ENCODE measurements at regions not wholly inside any gene's neighbourhood (a gene's known extent, or its start where the extent isn't known, plus 50 kb on each side); places are given as distances from the start of the nearest gene placed in this dataset.

DNA sequence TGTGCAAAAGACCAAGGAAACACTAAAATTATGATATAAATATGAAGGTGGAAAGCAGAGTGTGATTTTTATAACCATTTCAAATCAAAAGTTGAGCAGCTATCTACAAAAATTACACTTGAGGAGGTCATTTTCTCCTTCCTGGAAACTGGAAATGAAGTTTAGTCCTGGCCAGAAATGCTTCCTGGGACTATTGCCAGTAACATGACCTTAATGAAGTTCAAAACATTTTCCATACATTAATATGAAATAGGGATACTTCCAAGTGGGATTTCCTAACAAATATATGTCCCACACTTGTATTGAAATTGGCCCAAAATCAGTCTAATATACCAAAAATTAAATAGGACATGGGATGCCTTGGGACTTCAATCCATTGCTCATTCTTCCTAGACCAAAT is 1556.8 kb upstream of the MIR17HG start:
- H3K27me3 ChIP-seq: no peaks in the 10 kb centered on the region
- no peak overlapping the region for H3K4me3 ChIP-seq
- H3K36me3 ChIP-seq: no peaks in the 10 kb centered on the region
- intact Hi-C loops (cut with DNase I): no loop called here
- H3K4me1 ChIP-seq: no peaks in the 10 kb centered on the region
- no peaks in the 10 kb centered on the region for H3K9me3 ChIP-seq
- TF ChIP-seq, protein P1, sequence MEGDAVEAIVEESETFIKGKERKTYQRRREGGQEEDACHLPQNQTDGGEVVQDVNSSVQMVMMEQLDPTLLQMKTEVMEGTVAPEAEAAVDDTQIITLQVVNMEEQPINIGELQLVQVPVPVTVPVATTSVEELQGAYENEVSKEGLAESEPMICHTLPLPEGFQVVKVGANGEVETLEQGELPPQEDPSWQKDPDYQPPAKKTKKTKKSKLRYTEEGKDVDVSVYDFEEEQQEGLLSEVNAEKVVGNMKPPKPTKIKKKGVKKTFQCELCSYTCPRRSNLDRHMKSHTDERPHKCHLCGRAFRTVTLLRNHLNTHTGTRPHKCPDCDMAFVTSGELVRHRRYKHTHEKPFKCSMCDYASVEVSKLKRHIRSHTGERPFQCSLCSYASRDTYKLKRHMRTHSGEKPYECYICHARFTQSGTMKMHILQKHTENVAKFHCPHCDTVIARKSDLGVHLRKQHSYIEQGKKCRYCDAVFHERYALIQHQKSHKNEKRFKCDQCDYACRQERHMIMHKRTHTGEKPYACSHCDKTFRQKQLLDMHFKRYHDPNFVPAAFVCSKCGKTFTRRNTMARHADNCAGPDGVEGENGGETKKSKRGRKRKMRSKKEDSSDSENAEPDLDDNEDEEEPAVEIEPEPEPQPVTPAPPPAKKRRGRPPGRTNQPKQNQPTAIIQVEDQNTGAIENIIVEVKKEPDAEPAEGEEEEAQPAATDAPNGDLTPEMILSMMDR (IDR thresholded peaks at IDR 0.05): no peak
- DNase-seq (ENCODE audit: low spot score in 2 of 2): no peak
- no peak overlapping the region for H3K27ac ChIP-seq

DNA sequence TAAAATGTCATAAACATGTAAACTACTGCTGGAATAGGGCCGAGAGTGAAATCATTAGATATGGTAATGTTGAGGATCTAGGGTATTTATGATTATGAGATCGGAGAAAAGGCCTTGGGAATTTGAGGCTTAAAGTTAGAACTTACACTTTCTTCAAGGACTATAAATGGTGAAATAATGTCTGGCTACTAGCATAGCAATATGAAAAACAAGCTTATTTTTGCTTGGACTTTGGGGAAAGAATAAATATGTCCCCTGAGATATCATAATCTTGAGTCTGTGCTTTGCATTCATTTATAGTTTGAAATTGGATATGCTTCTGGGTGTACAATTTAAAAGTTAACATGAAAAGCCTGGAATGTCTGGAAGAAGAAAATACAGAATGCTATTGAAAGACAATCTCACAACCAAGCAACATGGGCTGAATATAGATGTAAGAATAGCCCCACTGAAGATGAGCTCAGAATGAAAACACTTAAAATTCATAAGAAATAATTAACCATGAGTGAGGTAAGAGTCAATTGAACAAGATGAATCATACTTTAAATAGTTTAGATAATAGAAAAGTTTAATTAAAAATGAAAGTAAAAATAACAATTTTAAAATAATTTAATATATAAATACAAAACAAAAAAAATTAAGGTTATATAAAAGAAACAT is 1555.4 kb upstream of the MIR17HG start:
- TF ChIP-seq, protein P1 (IDR thresholded peaks at IDR 0.05): no peak
- no peak overlapping the region for H3K27ac ChIP-seq
- H3K4me3 ChIP-seq: no peak overlapping the region
- no peaks in the 10 kb centered on the region for H3K36me3 ChIP-seq
- no peaks in the 10 kb centered on the region for H3K27me3 ChIP-seq
- no peaks in the 10 kb centered on the region for H3K9me3 ChIP-seq
- no peak for DNase-seq (ENCODE audit: low spot score in 2 of 2)
- intact Hi-C loops (cut with DNase I): no loop called here
- no peaks in the 10 kb centered on the region for H3K4me1 ChIP-seq

DNA sequence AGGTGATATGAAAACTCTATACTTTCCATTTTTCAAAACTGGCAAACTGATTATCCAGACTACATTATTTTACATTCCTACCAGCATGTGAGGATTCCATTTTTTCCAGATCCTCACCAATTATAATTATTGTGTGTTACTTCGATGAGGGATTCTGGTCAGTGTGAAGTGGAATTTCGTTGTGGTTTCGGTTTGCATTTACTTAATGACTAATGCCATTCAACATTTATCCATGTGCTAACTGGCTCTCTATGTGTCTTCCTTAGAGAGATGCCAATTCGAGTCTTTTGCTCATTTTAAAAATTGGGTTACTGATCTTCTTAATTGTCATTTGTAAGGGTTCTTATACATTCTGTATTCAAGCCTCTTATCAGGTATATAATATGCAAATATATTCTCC is 1551.3 kb upstream of the MIR17HG start:
- intact Hi-C loops (cut with DNase I): no loop called here
- Histone ChIP-seq H3K9me3 (no peaks in the 10 kb centered on the region), H3K27me3 (no peaks in the 10 kb centered on the region), H3K27ac (no peak overlapping the region), H3K36me3 (no peaks in the 10 kb centered on the region), H3K4me1 (no peaks in the 10 kb centered on the region), H3K4me3 (no peak overlapping the region)
- DNase-seq (ENCODE audit: low spot score in 2 of 2): no peak
- TF ChIP-seq, protein P1 (IDR thresholded peaks at IDR 0.05): no peak

DNA sequence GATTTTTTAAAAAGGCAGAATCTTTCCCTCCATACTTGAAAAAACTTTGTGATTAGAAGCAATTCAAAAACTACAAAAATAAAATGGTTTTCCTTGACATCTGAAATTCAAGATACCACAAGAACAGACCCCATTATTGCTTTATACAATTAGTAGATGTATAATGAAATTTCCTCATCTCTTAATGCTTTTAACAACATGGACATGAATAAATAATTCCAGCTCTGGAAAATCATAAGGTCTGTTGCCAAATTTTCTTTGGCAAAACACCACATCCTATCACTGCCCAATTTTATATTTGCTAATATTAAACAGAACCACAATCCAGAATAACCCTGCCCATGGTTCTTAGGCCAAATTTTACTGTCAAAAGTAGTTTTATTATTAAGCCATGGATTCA is 1543.6 kb upstream of the MIR17HG start:
- no peaks in the 10 kb centered on the region for H3K4me1 ChIP-seq
- H3K36me3 ChIP-seq: no peaks in the 10 kb centered on the region
- no peak for DNase-seq (ENCODE audit: low spot score in 2 of 2)
- no peak overlapping the region for H3K27ac ChIP-seq
- no peaks in the 10 kb centered on the region for H3K27me3 ChIP-seq
- H3K9me3 ChIP-seq: no peaks in the 10 kb centered on the region
- TF ChIP-seq, protein P1 (IDR thresholded peaks at IDR 0.05): no peak
- no peak overlapping the region for H3K4me3 ChIP-seq
- intact Hi-C loops (cut with DNase I): no loop called here

DNA sequence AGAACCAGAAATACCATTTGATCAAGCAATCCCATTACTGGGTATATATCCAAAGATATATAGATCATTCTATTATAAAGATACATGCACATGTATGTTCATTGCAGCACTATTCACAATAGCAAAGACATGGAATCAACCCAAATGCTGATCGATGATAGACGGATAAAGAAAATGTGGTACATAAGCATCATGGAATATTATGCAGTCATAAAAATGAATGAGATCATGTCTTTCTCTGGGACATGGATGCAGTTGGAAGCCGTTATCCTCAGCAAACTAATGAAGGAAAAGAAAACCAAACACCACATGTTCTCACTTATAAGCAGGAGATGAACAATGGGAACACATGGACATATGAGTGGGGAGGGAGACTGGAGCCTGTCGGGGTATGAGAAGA is 1540.9 kb upstream of the MIR17HG start:
- H3K4me1 ChIP-seq: no peaks in the 10 kb centered on the region
- no peak for DNase-seq (ENCODE audit: low spot score in 2 of 2)
- H3K4me3 ChIP-seq: no peak overlapping the region
- intact Hi-C loops (cut with DNase I): no loop called here
- TF ChIP-seq, protein P1 (IDR thresholded peaks at IDR 0.05): no peak
- no peaks in the 10 kb centered on the region for H3K9me3 ChIP-seq
- no peaks in the 10 kb centered on the region for H3K27me3 ChIP-seq
- no peaks in the 10 kb centered on the region for H3K36me3 ChIP-seq
- no peak overlapping the region for H3K27ac ChIP-seq

DNA sequence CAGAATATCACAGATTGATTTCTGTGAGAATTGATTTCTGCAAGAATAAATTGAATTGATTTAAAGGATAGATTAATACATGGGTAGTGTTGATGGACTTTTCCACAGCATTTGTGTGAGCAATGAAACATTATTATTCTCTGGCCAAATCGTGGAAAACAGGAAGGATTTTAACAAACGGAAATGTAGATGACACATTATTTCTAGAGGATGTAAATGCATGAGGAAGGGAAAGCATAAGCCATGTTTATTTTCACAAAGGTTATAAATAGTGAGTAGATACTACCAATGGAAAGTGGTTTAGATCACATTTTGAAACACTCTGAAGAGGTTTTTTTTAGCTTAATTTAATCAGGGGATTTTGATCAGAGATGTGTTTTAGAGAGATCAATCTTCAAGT is 1534.6 kb upstream of the MIR17HG start:
- no peaks in the 10 kb centered on the region for H3K9me3 ChIP-seq
- no peak for DNase-seq (ENCODE audit: low spot score in 2 of 2)
- intact Hi-C loops (cut with DNase I): no loop called here
- H3K4me1 ChIP-seq: no peaks in the 10 kb centered on the region
- no peak overlapping the region for H3K27ac ChIP-seq
- no peaks in the 10 kb centered on the region for H3K27me3 ChIP-seq
- H3K36me3 ChIP-seq: no peaks in the 10 kb centered on the region
- TF ChIP-seq, protein P1 (IDR thresholded peaks at IDR 0.05): no peak
- no peak overlapping the region for H3K4me3 ChIP-seq
